ENCODE measurements at regions not wholly inside any gene's neighbourhood (a gene's known extent, or its start where the extent isn't known, plus 50 kb on each side); places are given as distances from the start of the nearest gene placed in this dataset.

GRCh38 chr1:5617179-5617520, 375.1 kb downstream of the NPHP4 start:
- no peak for TF ChIP-seq CTCF (IDR thresholded peaks at IDR 0.05; ENCODE audit: poor library complexity, severe bottlenecking)
- no peak for TF ChIP-seq EZH2 (IDR thresholded peaks at IDR 0.05; ENCODE audit: borderline replicate concordance, insufficient read depth, low read length, poor library complexity, severe bottlenecking)
- no peak for TF ChIP-seq EP300 (conservative IDR thresholded peaks at IDR 0.05; ENCODE audit: poor library complexity, severe bottlenecking)
- no peak for TF ChIP-seq RAD21 (conservative IDR thresholded peaks at IDR 0.05)
- TF ChIP-seq REST (IDR thresholded peaks at IDR 0.05; ENCODE audit: borderline replicate concordance): no peak
- TF ChIP-seq POLR2AphosphoS5 (IDR thresholded peaks at IDR 0.05): no peak
- no peak for TF ChIP-seq TAF1 (IDR thresholded peaks at IDR 0.05; ENCODE audit: low read depth)
- no peak for TF ChIP-seq SMC3 (conservative IDR thresholded peaks at IDR 0.05; ENCODE audit: poor library complexity)
